EH (cell line): ENCODE measurements at regions not wholly inside any gene's neighbourhood (a gene's known extent, or its start where the extent isn't known, plus 50 kb on each side); places are given as distances from the start of the nearest gene placed in this dataset.

Experiments
- DNase-seq: peaks from one replicate; pipeline ENCODE4 v3.0.0-alpha.2; 2015; ENCODE audit warnings: low read depth

GRCh38 chr12:65597527-65597926, 226.8 kb upstream of the HMGA2 start:
- DNase-seq: peak; percentile 35

GRCh38 chr12:65598688-65599087, 225.6 kb upstream of the HMGA2 start:
- no peak for DNase-seq

- no peak for DNase-seq
Measured at GRCh38 chr12:65602253-65602609, 222.1 kb upstream of the HMGA2 start.

- DNase-seq: peak; percentile 94
Measured at GRCh38 chr12:65602610-65603295, 221.5 kb upstream of the HMGA2 start.

- peak; percentile 96 for DNase-seq
Measured at GRCh38 chr12:65603438-65604351, 220.6 kb upstream of the HMGA2 start.

- peak; percentile 60 for DNase-seq
Measured at GRCh38 chr12:65605019-65605418, 219.3 kb upstream of the HMGA2 start.

GRCh38 chr12:65606008-65606766, 218.1 kb upstream of the HMGA2 start:
- no peak for DNase-seq

GRCh38 chr12:65607401-65607841, 216.9 kb upstream of the HMGA2 start:
- peak; percentile 49 for DNase-seq

- DNase-seq: peak; percentile 76
Measured at GRCh38 chr12:65608319-65608916, 215.9 kb upstream of the HMGA2 start.

- DNase-seq: peak; percentile 95
Measured at GRCh38 chr12:65609359-65609771, 214.9 kb upstream of the HMGA2 start.

- no peak for DNase-seq
Measured at GRCh38 chr12:65611396-65611795, 212.9 kb upstream of the HMGA2 start.

GRCh38 chr12:65612440-65612839, 211.8 kb upstream of the HMGA2 start:
- DNase-seq: peak; percentile 38

GRCh38 chr12:65613692-65614091, 210.6 kb upstream of the HMGA2 start:
- DNase-seq: no peak

- no peak for DNase-seq
Measured at GRCh38 chr12:65614259-65614889, 209.9 kb upstream of the HMGA2 start.

- DNase-seq: peak; percentile 94
Measured at GRCh38 chr12:65615118-65615517, 209.2 kb upstream of the HMGA2 start.

- no peak for DNase-seq
Measured at GRCh38 chr12:65616022-65616421, 208.3 kb upstream of the HMGA2 start.

- DNase-seq: no peak
Measured at GRCh38 chr12:65618588-65618987, 205.7 kb upstream of the HMGA2 start.

- DNase-seq: no peak
Measured at GRCh38 chr12:65619018-65619417, 205.3 kb upstream of the HMGA2 start.

GRCh38 chr12:65620046-65620445, 204.2 kb upstream of the HMGA2 start:
- peak; percentile 59 for DNase-seq

GRCh38 chr12:65622056-65622455, 202.2 kb upstream of the HMGA2 start:
- no peak for DNase-seq

GRCh38 chr12:65623507-65623906, 200.8 kb upstream of the HMGA2 start:
- DNase-seq: no peak
